Astrocyte of the spinal cord (primary cell): ENCODE measurements at regions not wholly inside any gene's neighbourhood (a gene's known extent, or its start where the extent isn't known, plus 50 kb on each side); places are given as distances from the start of the nearest gene placed in this dataset.
"Not testable (repeated sequence)": the region's sequence is repeated elsewhere in the genome, so short reads cannot be mapped to it uniquely, and the experiment has no call there.

Source experiments
- DNase-seq: peaks from one replicate; pipeline ENCODE4 v3.0.0; 2011; ENCODE audit warnings: low read depth, low spot score
- H3K4me3 ChIP-seq: 2 replicates; pipeline ENCODE4 v1.5.1; 2011; ENCODE audit warnings: low read depth, mild to moderate bottlenecking, low read length, moderate library complexity
- in situ Hi-C: cut with HindIII; loops from 2 replicates; pipeline ENCODE4 v1.10.0; 2017; ENCODE audit warnings: low sequenced_read_pairs
- TF ChIP-seq, protein P1 (sequence below): IDR thresholded peaks from 2 replicates; pipeline ENCODE4 v1.5.1; 2012; ENCODE audit warnings: low read depth, mild to moderate bottlenecking, low read length, inconsistent platforms

GRCh38 chr5:7261900-7262299, 134.0 kb upstream of the ADCY2 start:
- DNase-seq, result no peak
- in situ Hi-C loops, result no loop called here
- H3K4me3 ChIP-seq, result no peak overlapping the region
- TF ChIP-seq, protein P1, sequence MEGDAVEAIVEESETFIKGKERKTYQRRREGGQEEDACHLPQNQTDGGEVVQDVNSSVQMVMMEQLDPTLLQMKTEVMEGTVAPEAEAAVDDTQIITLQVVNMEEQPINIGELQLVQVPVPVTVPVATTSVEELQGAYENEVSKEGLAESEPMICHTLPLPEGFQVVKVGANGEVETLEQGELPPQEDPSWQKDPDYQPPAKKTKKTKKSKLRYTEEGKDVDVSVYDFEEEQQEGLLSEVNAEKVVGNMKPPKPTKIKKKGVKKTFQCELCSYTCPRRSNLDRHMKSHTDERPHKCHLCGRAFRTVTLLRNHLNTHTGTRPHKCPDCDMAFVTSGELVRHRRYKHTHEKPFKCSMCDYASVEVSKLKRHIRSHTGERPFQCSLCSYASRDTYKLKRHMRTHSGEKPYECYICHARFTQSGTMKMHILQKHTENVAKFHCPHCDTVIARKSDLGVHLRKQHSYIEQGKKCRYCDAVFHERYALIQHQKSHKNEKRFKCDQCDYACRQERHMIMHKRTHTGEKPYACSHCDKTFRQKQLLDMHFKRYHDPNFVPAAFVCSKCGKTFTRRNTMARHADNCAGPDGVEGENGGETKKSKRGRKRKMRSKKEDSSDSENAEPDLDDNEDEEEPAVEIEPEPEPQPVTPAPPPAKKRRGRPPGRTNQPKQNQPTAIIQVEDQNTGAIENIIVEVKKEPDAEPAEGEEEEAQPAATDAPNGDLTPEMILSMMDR, result no peak

- in situ Hi-C loops, DNase-seq: not testable (repeated sequence)
These were observed 132.4 kb upstream of the ADCY2 start for GRCh38 chr5:7263398-7264015.

DNA sequence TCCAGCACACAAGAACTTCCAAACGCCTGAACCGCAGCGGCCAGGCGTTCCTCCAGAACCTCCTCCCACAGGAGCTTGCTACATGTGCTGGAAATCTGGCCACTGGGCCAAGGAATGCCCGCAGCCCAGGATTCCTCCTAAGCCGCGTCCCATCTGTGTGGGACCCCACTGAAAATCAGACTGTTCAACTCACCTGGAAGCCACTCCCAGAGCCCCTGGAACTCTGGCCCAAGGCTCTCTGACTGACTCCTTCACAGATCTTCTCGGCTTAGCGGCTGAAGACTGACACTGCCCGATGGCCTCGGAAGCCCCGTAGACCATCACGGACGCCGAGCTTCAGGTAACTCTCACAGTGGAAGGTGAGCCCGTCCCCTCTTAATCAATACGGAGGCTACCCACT, 130.2 kb upstream of the ADCY2 start:
- DNase-seq, H3K4me3 ChIP-seq, in situ Hi-C loops: not testable (repeated sequence)

More at GRCh38 chr5:7263398-7264015, 132.4 kb upstream of the ADCY2 start:
- H3K4me3 ChIP-seq, result not testable (repeated sequence)

- H3K4me3 ChIP-seq, in situ Hi-C loops, DNase-seq: not testable (repeated sequence)
These were observed 127.2 kb upstream of the ADCY2 start for GRCh38 chr5:7268722-7269121.

DNA sequence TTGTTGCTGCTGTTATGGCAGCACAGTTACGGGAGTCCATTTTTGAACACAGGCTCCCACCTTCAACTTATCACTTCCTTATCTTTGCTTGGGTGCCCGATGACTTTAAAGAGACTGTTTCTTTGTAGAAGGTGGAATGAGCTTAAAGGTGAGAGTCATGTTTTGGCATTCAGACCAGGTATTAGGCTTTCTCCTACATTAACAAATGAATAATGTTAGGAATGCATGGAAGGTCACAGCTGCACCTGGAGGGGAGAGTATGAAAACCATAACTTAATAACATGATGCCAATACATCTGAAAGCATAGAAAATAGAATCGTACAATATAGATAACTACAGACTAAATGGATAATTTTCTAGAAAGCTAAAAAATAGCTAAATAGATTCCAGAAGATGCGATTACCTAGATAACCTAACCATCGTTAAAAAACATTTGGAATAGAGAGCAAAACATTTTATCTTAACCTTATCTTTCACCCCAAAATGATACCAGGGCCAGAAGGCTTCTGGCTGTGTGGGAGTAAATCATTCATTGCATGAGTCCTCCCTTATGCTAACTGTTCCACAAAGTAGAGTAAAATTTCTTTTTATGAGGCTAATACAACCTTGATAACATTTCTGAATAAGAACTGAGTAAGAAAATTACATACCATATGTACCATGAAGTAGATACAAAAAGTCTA, 126.2 kb upstream of the ADCY2 start:
- DNase-seq, result no peak
- in situ Hi-C loops, result no loop called here
- TF ChIP-seq, protein P1, result no peak
- H3K4me3 ChIP-seq, result no peak overlapping the region

DNA sequence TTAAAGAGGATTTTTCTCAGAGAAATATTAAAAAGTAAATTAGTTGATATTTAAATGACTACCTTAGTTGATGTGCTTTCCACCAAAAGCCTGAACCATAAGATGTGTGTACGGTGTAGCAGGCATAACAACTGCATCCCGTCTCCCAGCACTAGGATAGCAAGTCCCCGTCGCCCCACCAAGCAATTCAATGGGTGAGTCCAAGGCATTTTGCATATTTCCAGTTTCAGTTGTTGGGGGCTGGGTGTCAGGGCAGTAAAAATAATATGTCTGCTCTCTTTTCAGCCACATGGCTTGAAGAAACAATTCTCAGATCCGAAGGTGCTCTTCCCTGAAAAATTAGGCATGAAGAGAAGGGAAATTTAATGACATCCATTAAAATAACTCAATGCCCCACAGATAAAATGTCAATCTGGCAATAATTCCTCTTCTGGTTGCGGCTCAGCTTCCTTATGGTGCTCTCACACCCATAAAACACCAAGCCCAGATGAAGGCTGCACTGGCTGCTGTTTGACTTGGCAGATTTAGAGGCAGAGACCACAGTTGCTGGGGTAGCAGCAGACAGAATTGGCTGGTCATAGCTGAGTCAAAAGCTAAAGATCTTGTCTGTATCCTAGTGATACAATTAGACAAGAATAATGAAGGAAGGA, 124.4 kb upstream of the ADCY2 start:
- no peak for DNase-seq
- no peak overlapping the region for H3K4me3 ChIP-seq
- TF ChIP-seq, protein P1, result no peak
- in situ Hi-C loops, result no loop called here

- DNase-seq, result no peak
- TF ChIP-seq, protein P1, result no peak
- in situ Hi-C loops, result no loop called here
- H3K4me3 ChIP-seq, result no peak overlapping the region
These were observed 123.5 kb upstream of the ADCY2 start for GRCh38 chr5:7272408-7272965.

- in situ Hi-C loops, result no loop called here
- no peak for DNase-seq
- no peak overlapping the region for H3K4me3 ChIP-seq
- TF ChIP-seq, protein P1, result no peak
These were observed 121.7 kb upstream of the ADCY2 start for GRCh38 chr5:7274203-7274602.

DNA sequence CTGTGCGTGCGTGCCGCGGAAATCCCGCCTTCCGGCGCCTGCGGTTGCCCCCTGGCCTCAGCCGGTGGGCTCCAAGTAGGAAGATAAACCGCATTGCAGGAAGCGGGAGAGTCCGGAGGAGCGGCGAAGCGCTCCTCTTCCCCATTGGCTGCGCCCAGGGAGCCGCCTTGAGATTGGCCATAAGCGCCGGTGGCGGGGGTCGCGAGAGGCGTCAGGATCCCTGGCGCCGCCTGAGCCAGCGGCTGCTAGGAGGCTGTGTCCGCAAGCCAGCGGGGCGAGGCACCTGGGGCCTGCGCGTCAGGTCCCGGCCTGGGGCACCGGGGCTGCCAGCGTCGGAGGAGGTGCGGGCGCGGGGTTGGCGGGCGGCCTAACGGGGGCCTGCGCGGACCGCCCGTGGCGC, 106.3 kb upstream of the ADCY2 start:
- DNase-seq, H3K4me3 ChIP-seq, in situ Hi-C loops: not testable (repeated sequence)

DNA sequence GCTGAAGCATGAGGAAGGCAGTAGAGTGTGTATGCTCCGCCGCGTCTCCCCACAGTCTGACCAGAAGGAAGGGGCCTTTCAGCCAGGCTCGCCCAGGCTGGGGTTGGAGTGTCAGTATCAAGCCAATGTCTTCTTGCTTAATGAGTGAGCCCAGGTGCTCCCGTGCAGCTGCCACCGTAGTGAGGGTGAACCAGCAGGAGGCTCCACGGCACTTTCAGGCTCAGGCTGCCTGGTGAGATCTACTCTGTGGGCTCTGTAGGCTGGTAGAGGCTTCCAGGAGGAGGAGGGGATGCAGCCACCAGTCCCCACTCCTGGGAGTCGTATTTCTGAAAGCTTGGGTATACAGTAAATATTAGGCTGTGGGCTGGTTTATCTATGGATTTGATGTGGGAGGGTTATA, 98.1 kb upstream of the ADCY2 start:
- DNase-seq, in situ Hi-C loops, H3K4me3 ChIP-seq: not testable (repeated sequence)

DNA sequence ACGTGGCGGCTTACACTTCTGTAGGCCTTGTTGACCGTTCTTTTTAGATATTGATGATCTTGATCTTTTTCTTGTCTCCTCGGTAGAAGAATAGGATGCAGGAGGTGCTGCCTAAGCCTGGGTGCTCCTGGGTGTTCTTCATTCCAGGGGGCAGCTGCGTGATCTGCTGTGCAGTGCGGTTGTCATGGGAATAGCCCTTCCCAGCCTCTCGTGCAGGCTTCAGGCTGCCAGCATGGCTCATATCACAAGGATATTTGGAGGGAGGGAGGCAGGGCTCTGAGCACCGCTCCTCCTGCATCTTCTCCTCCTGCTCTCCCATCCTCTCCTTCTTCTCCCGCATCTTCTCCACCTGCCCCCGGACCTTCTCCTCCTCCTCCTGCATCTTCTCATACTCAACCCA, 96.2 kb upstream of the ADCY2 start:
- in situ Hi-C loops, H3K4me3 ChIP-seq, DNase-seq: not testable (repeated sequence)
